ENCODE measurements at regions not wholly inside any gene's neighbourhood (a gene's known extent, or its start where the extent isn't known, plus 50 kb on each side); places are given as distances from the start of the nearest gene placed in this dataset.

- DNase-seq (ENCODE audit: low read depth, low spot score) (no peak), FAIRE-seq (no peak), ATAC-seq (no peak)
- no peaks in the 10 kb centered on the region for H3K27me3 ChIP-seq (replicated peaks in 1 of 2; ENCODE audit: control insufficient read depth in 2 of 2, insufficient read depth in 2 of 2, low read length in 1 of 2)
- H2AFZ ChIP-seq (ENCODE audit: control insufficient read depth, low read depth, low read length), result no peak overlapping the region
- no peak overlapping the region for H3K4me2 ChIP-seq (ENCODE audit: control insufficient read depth, insufficient read depth)
- H3K4me1 ChIP-seq (ENCODE audit: control insufficient read depth, insufficient read depth, low read length), result no peaks in the 10 kb centered on the region
- no TSS peak for BruUV-seq (replicated peaks)
- WGBS (ENCODE audit: insufficient coverage, insufficient replicate concordance, low lambda C conversion rate, missing lambda C conversion rate), result 0% methylated on average over 2 of the region's 2 CpGs
- ChIA-PET SMC1A (ENCODE audit: uncharacterized antibody, unreplicated experiment) (interaction anchor here (1.2 kb wide), 1 partner anchor 29 kb away, joined by 3 read pairs; no protein-coding TSS in a partner anchor), POLR2A (no interaction called here), CTCF (interaction anchor here (0.6 kb wide), 1 partner anchor 93 kb away, joined by 3 read pairs; no protein-coding TSS in a partner anchor), RAD21 (ENCODE audit: unreplicated experiment) (no interaction called here)
- TF ChIP-seq POLR2AphosphoS2 (IDR thresholded peaks at IDR 0.05; ENCODE audit: low read depth, low read length), result no peak
- no peak for TF ChIP-seq NR2C1 (IDR thresholded peaks at IDR 0.05)
- TF ChIP-seq MYB (IDR thresholded peaks at IDR 0.05; ENCODE audit: borderline replicate concordance, low read depth, low read length), result no peak
- no peak for TF ChIP-seq BMI1 (IDR thresholded peaks at IDR 0.05; ENCODE audit: borderline replicate concordance)
- TF ChIP-seq BCL3 (IDR thresholded peaks at IDR 0.05; ENCODE audit: borderline replicate concordance, insufficient read depth, low read depth, low read length, poor library complexity, severe bottlenecking), result no peak
- no peak for TF ChIP-seq E2F4 (IDR thresholded peaks at IDR 0.05; ENCODE audit: low read depth, low read length)
- TF ChIP-seq IRF5 (IDR thresholded peaks at IDR 0.05; ENCODE audit: borderline replicate concordance), result no peak
- TF ChIP-seq JUND (IDR thresholded peaks at IDR 0.05; ENCODE audit: low read depth, low read length), result no peak
- no peak for TF ChIP-seq SUPT20H (IDR thresholded peaks at IDR 0.05; ENCODE audit: borderline replicate concordance, control insufficient read depth, low read depth, low read length)
- no peak for TF ChIP-seq MTA2 (IDR thresholded peaks at IDR 0.05; ENCODE audit: low read depth)
- no peak for TF ChIP-seq RCOR1 (conservative IDR thresholded peaks at IDR 0.05; ENCODE audit: low read depth, low read length)
- TF ChIP-seq CHD2 (IDR thresholded peaks at IDR 0.05; ENCODE audit: borderline replicate concordance, low read depth, low read length), result no peak
- no peak for TF ChIP-seq POU2F2 (IDR thresholded peaks at IDR 0.05; ENCODE audit: borderline replicate concordance, low read depth, low read length)
- TF ChIP-seq CBX3 (IDR thresholded peaks at IDR 0.05; ENCODE audit: borderline replicate concordance, low read depth), result no peak
- no peak for TF ChIP-seq YBX1 (IDR thresholded peaks at IDR 0.05)
- TF ChIP-seq TCF3 (IDR thresholded peaks at IDR 0.05; ENCODE audit: borderline replicate concordance, insufficient read depth, low read depth, low read length), result no peak
- H3K4me3 ChIP-seq, result no peak overlapping the region
- H3K9me3 ChIP-seq (replicated peaks; ENCODE audit: control insufficient read depth, insufficient read depth, low read length), result no peaks in the 10 kb centered on the region
- intact Hi-C loops (cut with micrococcal nuclease; ENCODE audit: unreplicated experiment), result no loop called here
- no peaks in the 10 kb centered on the region for H4K20me1 ChIP-seq (ENCODE audit: control insufficient read depth, insufficient read depth)
- no peaks in the 10 kb centered on the region for H3K79me2 ChIP-seq (ENCODE audit: control insufficient read depth, insufficient read depth, low read length)
- no peak overlapping the region for H3K9ac ChIP-seq (ENCODE audit: control insufficient read depth, insufficient read depth, low read length)
- in situ Hi-C loops (cut with MboI), result no loop called here
- H3K36me3 ChIP-seq (ENCODE audit: control insufficient read depth in 2 of 2, insufficient read depth in 2 of 2, low read length in 1 of 2), result no peaks in the 10 kb centered on the region
- no peak overlapping the region for H3K27ac ChIP-seq (ENCODE audit: control insufficient read depth, insufficient read depth)
Observed at GRCh38 chr1:98472878-98473277, 188.6 kb upstream of the SNX7 start.

Measured in GM12878 (cell line).